ENCODE measurements at regions not wholly inside any gene's neighbourhood (a gene's known extent, or its start where the extent isn't known, plus 50 kb on each side); places are given as distances from the start of the nearest gene placed in this dataset.

- TF ChIP-seq, protein P1, sequence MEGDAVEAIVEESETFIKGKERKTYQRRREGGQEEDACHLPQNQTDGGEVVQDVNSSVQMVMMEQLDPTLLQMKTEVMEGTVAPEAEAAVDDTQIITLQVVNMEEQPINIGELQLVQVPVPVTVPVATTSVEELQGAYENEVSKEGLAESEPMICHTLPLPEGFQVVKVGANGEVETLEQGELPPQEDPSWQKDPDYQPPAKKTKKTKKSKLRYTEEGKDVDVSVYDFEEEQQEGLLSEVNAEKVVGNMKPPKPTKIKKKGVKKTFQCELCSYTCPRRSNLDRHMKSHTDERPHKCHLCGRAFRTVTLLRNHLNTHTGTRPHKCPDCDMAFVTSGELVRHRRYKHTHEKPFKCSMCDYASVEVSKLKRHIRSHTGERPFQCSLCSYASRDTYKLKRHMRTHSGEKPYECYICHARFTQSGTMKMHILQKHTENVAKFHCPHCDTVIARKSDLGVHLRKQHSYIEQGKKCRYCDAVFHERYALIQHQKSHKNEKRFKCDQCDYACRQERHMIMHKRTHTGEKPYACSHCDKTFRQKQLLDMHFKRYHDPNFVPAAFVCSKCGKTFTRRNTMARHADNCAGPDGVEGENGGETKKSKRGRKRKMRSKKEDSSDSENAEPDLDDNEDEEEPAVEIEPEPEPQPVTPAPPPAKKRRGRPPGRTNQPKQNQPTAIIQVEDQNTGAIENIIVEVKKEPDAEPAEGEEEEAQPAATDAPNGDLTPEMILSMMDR (conservative IDR thresholded peaks at IDR 0.05), result no peak
- TF ChIP-seq EZH2 (IDR thresholded peaks at IDR 0.05; ENCODE audit: low read depth), result no peak
These were observed 254.1 kb downstream of the TSN start for GRCh38 chr2:122009561-122009960.

All from PC-9 (cell line).